K562 (cell line): ENCODE measurements at regions not wholly inside any gene's neighbourhood (a gene's known extent, or its start where the extent isn't known, plus 50 kb on each side); places are given as distances from the start of the nearest gene placed in this dataset.

Experiments
- ATAC-seq: fragments of 200-7000 bp; cut with Tn5 transposase; 3 replicates; pipeline ENCODE4 v1.9.1; 2020; ENCODE audit warnings: moderate library complexity
- BruUV-seq: library from RNA; stranded (reverse); fragments of 400-500 nt; replicated peaks from 2 replicates; lab custom pipeline; 2021; lab: Mats Ljungman, UMichigan
- CTCF ChIA-PET: fragments of 300-600 bp; formaldehyde crosslinking; extraction: SDS; loops from one replicate; lab custom pipeline; 2021; ENCODE audit warnings: low intra/inter-chr PET ratio; lab: Yijun Ruan, JAX
- POLR2A ChIA-PET: fragments of 300-600, 350-650 bp; sonication (Branson Sonifier 250); formaldehyde crosslinking; extraction: SDS; loops from one replicate; lab custom pipeline; 2021; ENCODE audit warnings: antibody characterized with exemption, inconsistent platforms; lab: Yijun Ruan, JAX
- DNase-seq, 4 experiments: peaks; one replicate each; pipeline versions ENCODE4 v3.0.0 to v3.0.0-alpha.2; 2011 to 2018; ENCODE audit warnings: low spot score in 3 of 4, mixed read lengths in 3 of 4; ENCODE audit errors: extremely low read depth in 1 of 4
- FAIRE-seq: peaks from 2 replicates; lab custom pipeline; 2011; peaks lifted over from hg19 to GRCh38; lab: Jason Lieb, UNC
- H2AFZ ChIP-seq: 2 replicates; pipeline ENCODE4 v1.6.0; 2011; ENCODE audit warnings: low read depth, low read length, control low read depth, inconsistent platforms
- H3K27ac ChIP-seq: fragments of 200-600 bp; 3 replicates; pipeline ENCODE4 v1.8.0; 2011; ENCODE audit warnings: low read depth, mild to moderate bottlenecking, control low read depth, inconsistent platforms, low read length, moderate library complexity, mixed read lengths; ENCODE audit errors: extremely low read depth
- H3K27me3 ChIP-seq, 2 experiments: fragments of 300-600 bp in 1 of 2; 2 replicates in 1 of 2; 3 replicates in 1 of 2; pipeline versions ENCODE4 v1.6.0 to v1.8.0; 2011; ENCODE audit warnings: inconsistent platforms in 2 of 2, low read length in 2 of 2, mild to moderate bottlenecking in 1 of 2, mixed read lengths in 1 of 2, moderate library complexity in 1 of 2; ENCODE audit not compliant: control insufficient read depth in 2 of 2, insufficient read depth in 2 of 2
- H3K36me3 ChIP-seq: fragments of 300-600 bp; 3 replicates; pipeline ENCODE4 v1.8.0; 2011; ENCODE audit warnings: mild to moderate bottlenecking, low read length, inconsistent platforms; ENCODE audit not compliant: control insufficient read depth, insufficient read depth
- H3K4me1 ChIP-seq, 2 experiments: fragments of 200-600 bp in 1 of 2; replicated peaks in 1 of 2; 2 replicates in 1 of 2; 3 replicates in 1 of 2; pipeline versions ENCODE4 v1.5.1 to v1.8.0; 2011; ENCODE audit warnings: inconsistent platforms in 2 of 2, low read length in 2 of 2, mild to moderate bottlenecking in 1 of 2, mixed read lengths in 1 of 2, moderate library complexity in 1 of 2; ENCODE audit not compliant: control insufficient read depth in 2 of 2, insufficient read depth in 2 of 2
- H3K4me2 ChIP-seq: 2 replicates; pipeline ENCODE4 v1.6.1; 2011; ENCODE audit warnings: low read length, control low read depth, inconsistent platforms, mixed read lengths; ENCODE audit not compliant: insufficient read depth
- H3K4me3 ChIP-seq: fragments of 200-600 bp; sonication (generic), shearing (Covaris generic); 2 replicates; pipeline ENCODE4 v1.5.1; 2016; ENCODE audit warnings: control low read depth, inconsistent platforms
- H3K79me2 ChIP-seq: fragments of 200-600 bp; 3 replicates; pipeline ENCODE4 v1.8.0; 2011; ENCODE audit warnings: low read length, inconsistent platforms; ENCODE audit not compliant: control insufficient read depth, insufficient read depth
- H3K9ac ChIP-seq, 2 experiments: 2 replicates each; pipeline versions ENCODE4 v1.6.0 to v1.6.1; 2011; ENCODE audit warnings: low read depth in 2 of 2, low read length in 2 of 2, control low read depth in 1 of 2, inconsistent platforms in 1 of 2, mild to moderate bottlenecking in 1 of 2, mixed read lengths in 1 of 2; ENCODE audit not compliant: insufficient read depth in 1 of 2
- H3K9me1 ChIP-seq: one replicate; pipeline ENCODE4 v1.6.0; 2011; ENCODE audit warnings: inconsistent platforms, mild to moderate bottlenecking, low read length, moderate library complexity; ENCODE audit not compliant: control insufficient read depth, insufficient read depth
- H3K9me3 ChIP-seq: replicated peaks from 2 replicates; pipeline ENCODE4 v1.5.1; 2011; ENCODE audit warnings: low read depth, low read length, inconsistent platforms; ENCODE audit not compliant: control insufficient read depth, insufficient read depth
- H4K20me1 ChIP-seq: replicated peaks from 2 replicates; pipeline ENCODE4 v1.6.1; 2011; ENCODE audit warnings: low read length, inconsistent platforms, mixed read lengths; ENCODE audit not compliant: control insufficient read depth, insufficient read depth
- E2F4 ChIP-seq: sonication (generic); formaldehyde crosslinking; IDR thresholded peaks from 2 replicates; pipeline ENCODE4 v1.8.0; 2022; ENCODE audit warnings: mild to moderate bottlenecking, low read depth, missing genetic modification reagents
- ETV6 ChIP-seq, 3 experiments: fragments of 150-350 bp in 1 of 3; sonication (generic) in 1 of 3; formaldehyde crosslinking in 1 of 3; IDR thresholded peaks; 2 replicates each; pipeline versions ENCODE4 v1.6.1 to v1.8.0; 2014 to 2022; ENCODE audit warnings: borderline replicate concordance in 2 of 3, low read depth in 2 of 3, antibody characterized with exemption in 1 of 3, low read length in 1 of 3, mild to moderate bottlenecking in 1 of 3, missing genetic modification reagents in 1 of 3
- RNF219 ChIP-seq: fragments of 250-450 bp; sonication (Bioruptor Pico); IDR thresholded peaks from 2 replicates; pipeline ENCODE4 v1.5.0; 2022; ENCODE audit warnings: mild to moderate bottlenecking
- ZNF436 ChIP-seq: fragments of 250-450, 450-650 bp; sonication (Bioruptor Pico); formaldehyde crosslinking; IDR thresholded peaks from 2 replicates; pipeline ENCODE4 v1.7.0; 2020; ENCODE audit warnings: mild to moderate bottlenecking
- WGBS: fragments of 100-300 bp; shearing (Covaris generic); methylation state at CpG from one replicate; pipeline ENCODE4 v1.1.6; 2016; ENCODE audit warnings: low coverage, mixed read lengths; ENCODE audit not compliant: insufficient coverage; ENCODE audit errors: missing lambda C conversion rate; 5-methylcytosine and 5-hydroxymethylcytosine counted together
- in situ Hi-C: fragments of 300-500 bp; cut with MboI; formaldehyde crosslinking; loops from 4 replicates; pipeline ENCODE4 v1.15.0; 2018; ENCODE audit warnings: inconsistent platforms, mixed read lengths
- intact Hi-C: fragments of 100-400 bp; cut with micrococcal nuclease; formaldehyde crosslinking; loops from 2 replicates; pipeline ENCODE4 v1.14.2; 2022

DNA sequence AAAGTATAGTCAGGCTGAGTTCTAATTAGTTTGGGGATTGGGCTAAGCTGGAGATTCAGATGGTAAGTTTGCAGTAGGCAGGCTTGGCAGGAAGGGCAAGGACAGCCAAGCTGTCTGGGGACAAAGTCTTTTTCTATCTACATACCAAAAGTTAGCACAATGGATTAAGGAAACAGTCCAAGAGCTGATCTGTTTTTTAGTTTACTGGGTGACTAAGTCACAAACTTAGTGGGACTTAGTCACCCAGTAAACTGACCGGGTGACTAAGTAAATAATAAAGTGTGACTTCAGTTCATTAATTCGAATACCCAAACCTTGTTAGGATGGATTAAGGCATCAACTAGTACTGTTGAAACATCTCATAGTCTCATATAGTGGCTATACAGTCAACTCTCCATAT lies 1386.0 kb upstream of the CELF4 start:
- in situ Hi-C loops, result no loop called here
- TF ChIP-seq RNF219, result no peak
- no peak for TF ChIP-seq ETV6 (IDR thresholded peaks at IDR 0.05; ENCODE audit: borderline replicate concordance in 1 of 2, low read depth in 2 of 2, low read length in 1 of 2)
- TF ChIP-seq ETV6 (CRISPR knock-in tag; IDR thresholded peaks at IDR 0.05; ENCODE audit: borderline replicate concordance), result no peak
- no peak for TF ChIP-seq E2F4
- no peak for TF ChIP-seq ZNF436 (CRISPR knock-in tag)
- TF ChIP-seq, all 486 proteins: peak for 0
- Histone ChIP-seq H3K4me3 (no peak overlapping the region), H3K4me1 (no peaks in the 10 kb centered on the region), H3K36me3 (no peaks in the 10 kb centered on the region), H3K9me3 (no peaks in the 10 kb centered on the region; the same call in 1 of the 2 replicates), H2AFZ (no peak overlapping the region), H3K27ac (no peak overlapping the region), H3K4me2 (no peak overlapping the region), H3K79me2 (no peaks in the 10 kb centered on the region), H4K20me1 (no peaks in the 10 kb centered on the region), H3K9ac (no peak overlapping the region), H3K27me3 (no peaks in the 10 kb centered on the region), H3K9me1 (no peaks in the 10 kb centered on the region)
- CTCF ChIA-PET, result no interaction called here
- no TSS peak for BruUV-seq
- POLR2A ChIA-PET, result no interaction called here
- FAIRE-seq (no peak), DNase-seq (no peak), ATAC-seq (no peak)
- intact Hi-C loops, result no loop called here
- WGBS, result 0% methylated on average over 2 of the region's 2 CpGs
